A549 (cell line): ENCODE measurements at regions not wholly inside any gene's neighbourhood (a gene's known extent, or its start where the extent isn't known, plus 50 kb on each side); places are given as distances from the start of the nearest gene placed in this dataset.

Experiments
- ATAC-seq, 2 experiments: fragments of 200-7000 bp in 1 of 2; fragments of >200 bp in 1 of 2; cut with Nextera tagmentation in 1 of 2; cut with Tn5 transposase in 1 of 2; 3 replicates each; pipeline versions ENCODE4 v1.8.0 to v1.9.1; 2018 to 2020; ENCODE audit warnings: mild to moderate bottlenecking in 1 of 2, moderate library complexity in 1 of 2
- CTCF ChIA-PET: fragments of 300-600 bp; sonication (Branson Sonifier 250); formaldehyde crosslinking; extraction: SDS; loops from one replicate; lab custom pipeline; 2021; ENCODE audit warnings: antibody characterized with exemption, inconsistent platforms; lab: Yijun Ruan, JAX
- POLR2A ChIA-PET: fragments of 350-600 bp; formaldehyde crosslinking; extraction: SDS; loops from one replicate; lab custom pipeline; 2021; ENCODE audit warnings: antibody characterized with exemption, inconsistent platforms; lab: Yijun Ruan, JAX
- DNase-seq, 2 experiments: peaks; one replicate each; pipeline versions ENCODE4 v3.0.0 to v3.0.0-alpha.2; 2011 to 2016; ENCODE audit warnings: low read depth in 1 of 2, low spot score in 1 of 2
- FAIRE-seq: peaks from 2 replicates; lab custom pipeline; 2011; peaks lifted over from hg19 to GRCh38; lab: Jason Lieb, UNC
- H3K27ac ChIP-seq, 2 experiments: fragments of >200 bp; sonication (Bioruptor Twin); formaldehyde crosslinking; 3 replicates each; pipeline ENCODE4 v1.5.1; 2016 to 2017
- H3K4me1 ChIP-seq: fragments of >200 bp; sonication (Bioruptor Twin); formaldehyde crosslinking; 3 replicates; pipeline ENCODE4 v1.6.1; 2016
- H3K4me2 ChIP-seq: fragments of >200 bp; sonication (Bioruptor Twin); formaldehyde crosslinking; 3 replicates; pipeline ENCODE4 v1.6.1; 2016
- H3K4me3 ChIP-seq: fragments of >200 bp; sonication (Bioruptor Twin); formaldehyde crosslinking; 3 replicates; pipeline ENCODE4 v1.5.1; 2016
- H3K9me3 ChIP-seq: fragments of >200 bp; sonication (Bioruptor Twin); formaldehyde crosslinking; 3 replicates; pipeline ENCODE4 v1.6.1; 2016
- BHLHE40 ChIP-seq: IDR thresholded peaks from 2 replicates; pipeline ENCODE4 v1.6.1; 2012; ENCODE audit warnings: low read depth, low read length, inconsistent platforms
- CHD4 ChIP-seq: fragments of 200-600 bp; sonication (generic); IDR thresholded peaks from 2 replicates; pipeline ENCODE4 v1.6.1; 2016; ENCODE audit warnings: antibody characterized with exemption, mild to moderate bottlenecking, borderline replicate concordance
- EP300 ChIP-seq, 2 experiments: fragments of >200 bp; sonication (Bioruptor Twin); formaldehyde crosslinking; IDR thresholded peaks; 2 replicates in 1 of 2; 3 replicates in 1 of 2; pipeline ENCODE4 v1.6.1; 2016 to 2017
- ESRRA ChIP-seq: fragments of 150-350 bp; IDR thresholded peaks from 2 replicates; pipeline ENCODE4 v1.6.1; 2014; ENCODE audit warnings: mild to moderate bottlenecking, low read length, borderline replicate concordance
- FOXS1 ChIP-seq: fragments of 250-450 bp; sonication (Bioruptor Pico); IDR thresholded peaks from 2 replicates; pipeline ENCODE4 v1.5.0; 2020; ENCODE audit warnings: mild to moderate bottlenecking, moderate library complexity
- HDAC2 ChIP-seq: fragments of 200-600 bp; sonication (generic); IDR thresholded peaks from 2 replicates; pipeline ENCODE4 v1.6.1; 2016
- HEYL ChIP-seq: fragments of 250-450 bp; sonication (Bioruptor Pico); IDR thresholded peaks from 2 replicates; pipeline ENCODE4 v1.8.0; 2021; ENCODE audit warnings: mild to moderate bottlenecking, moderate library complexity
- HOXB13 ChIP-seq: fragments of 250-450 bp; sonication (Bioruptor Pico); IDR thresholded peaks from 2 replicates; pipeline ENCODE4 v1.5.0; 2020; ENCODE audit warnings: low read depth, mild to moderate bottlenecking, moderate library complexity
- JUN ChIP-seq, 2 experiments: fragments of >200 bp; sonication (Bioruptor Twin); formaldehyde crosslinking; IDR thresholded peaks; 2 replicates in 1 of 2; 3 replicates in 1 of 2; pipeline ENCODE4 v1.6.1; 2016 to 2017
- JUNB ChIP-seq: fragments of >200 bp; sonication (Bioruptor Twin); formaldehyde crosslinking; IDR thresholded peaks from 2 replicates; pipeline ENCODE4 v1.6.1; 2016
- KDM1A ChIP-seq: fragments of 200-600 bp; sonication (generic); IDR thresholded peaks from 2 replicates; pipeline ENCODE4 v1.6.1; 2016; ENCODE audit warnings: low read depth, mild to moderate bottlenecking
- MAZ ChIP-seq: fragments of 150-350 bp; IDR thresholded peaks from 2 replicates; pipeline ENCODE4 v1.6.1; 2014; ENCODE audit warnings: antibody characterized with exemption, low read depth, low read length, borderline replicate concordance
- NFE2L2 ChIP-seq: fragments of 150-350 bp; conservative IDR thresholded peaks from 2 replicates; pipeline ENCODE4 v1.6.1; 2014; ENCODE audit warnings: low read length
- NPAS2 ChIP-seq: fragments of 250-450 bp; sonication (Bioruptor Pico); IDR thresholded peaks from 2 replicates; pipeline ENCODE4 v1.8.0; 2022; ENCODE audit warnings: mild to moderate bottlenecking, moderate library complexity, borderline replicate concordance
- POLR2A ChIP-seq: IDR thresholded peaks from 2 replicates; pipeline ENCODE4 v1.6.1; 2012; ENCODE audit warnings: mild to moderate bottlenecking, low read length
- POLR2AphosphoS2 ChIP-seq: conservative IDR thresholded peaks from 2 replicates; pipeline ENCODE4 v1.6.1; 2012; ENCODE audit warnings: low read length, improper control_type of control experiment, inconsistent platforms
- RARB ChIP-seq: fragments of 250-450 bp; sonication (Bioruptor Pico); IDR thresholded peaks from 2 replicates; pipeline ENCODE4 v1.8.0; 2021; ENCODE audit warnings: mild to moderate bottlenecking, moderate library complexity
- RFX5 ChIP-seq: fragments of 450-650 bp; IDR thresholded peaks from 2 replicates; pipeline ENCODE4 v1.7.1; 2014; ENCODE audit warnings: antibody characterized with exemption, mild to moderate bottlenecking, moderate library complexity
- RNF2 ChIP-seq: fragments of 200-600 bp; sonication (generic); IDR thresholded peaks from 2 replicates; pipeline ENCODE4 v1.6.1; 2016; ENCODE audit warnings: low read depth, mild to moderate bottlenecking, antibody characterized with exemption, moderate library complexity, borderline replicate concordance
- SMC3 ChIP-seq: fragments of >200 bp; sonication (Bioruptor Twin); formaldehyde crosslinking; IDR thresholded peaks from 3 replicates; pipeline ENCODE4 v1.6.1; 2018; ENCODE audit warnings: inconsistent platforms
- TFCP2L1 ChIP-seq: fragments of 250-450 bp; sonication (Bioruptor Pico); IDR thresholded peaks from 2 replicates; pipeline ENCODE4 v1.5.0; 2021; ENCODE audit warnings: mild to moderate bottlenecking
- ZNF302 ChIP-seq: fragments of 250-450 bp; sonication (Bioruptor Pico); IDR thresholded peaks from 2 replicates; pipeline ENCODE4 v1.9.0; 2021; ENCODE audit warnings: inconsistent platforms, mild to moderate bottlenecking, moderate library complexity
- ZSCAN20 ChIP-seq: fragments of 250-450 bp; sonication (Bioruptor Pico); IDR thresholded peaks from 2 replicates; pipeline ENCODE4 v1.8.0; 2022; ENCODE audit warnings: mild to moderate bottlenecking, moderate library complexity
- WGBS: methylation state at CpG from one replicate; pipeline ENCODE4 v1.1.6; 2017; ENCODE audit errors: missing lambda C conversion rate; 5-methylcytosine and 5-hydroxymethylcytosine counted together
- TF ChIP-seq, protein P1 (sequence below): fragments of 150-350 bp; IDR thresholded peaks from 2 replicates; pipeline ENCODE4 v1.6.1; 2014; ENCODE audit warnings: low read depth, mild to moderate bottlenecking, low read length
- TF ChIP-seq, protein P2 (sequence below): fragments of 200-600 bp; sonication (generic); IDR thresholded peaks from 2 replicates; pipeline ENCODE4 v1.6.1; 2016; ENCODE audit warnings: antibody characterized with exemption, mild to moderate bottlenecking, moderate library complexity
- TF ChIP-seq, protein P3 (sequence below): IDR thresholded peaks from 2 replicates; pipeline ENCODE4 v1.6.1; 2012; ENCODE audit warnings: low read depth, borderline replicate concordance

DNA sequence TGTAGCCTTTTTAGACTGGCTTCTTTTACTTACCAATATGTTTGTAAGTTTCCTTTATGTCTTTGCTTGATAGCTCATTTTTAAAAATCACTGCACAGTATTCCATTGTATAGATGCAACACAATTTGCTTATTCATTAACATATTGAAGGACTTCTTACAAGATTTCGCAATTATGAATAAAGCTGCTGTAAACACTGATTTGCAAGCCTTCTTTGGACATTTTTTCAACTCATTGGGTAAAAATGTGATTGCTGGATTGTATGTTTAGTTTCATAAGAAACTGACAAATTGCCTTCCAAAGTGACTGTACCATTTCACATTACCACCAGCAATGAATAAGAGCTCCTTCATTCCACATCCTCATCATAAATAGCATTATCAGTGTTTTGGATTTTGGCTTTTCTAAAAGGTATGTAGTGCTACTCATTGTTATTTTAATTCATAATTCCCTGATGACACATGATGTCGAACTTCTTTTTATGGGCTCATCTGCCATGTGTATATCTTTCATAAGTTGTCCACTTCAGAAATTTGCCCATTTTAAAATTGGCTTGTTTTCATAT lies 80.7 kb downstream of the TFAP2B start:
- POLR2A ChIA-PET, result no interaction called here
- Histone ChIP-seq H3K4me1 (no peaks in the 10 kb centered on the region), H3K4me3 (no peak overlapping the region), H3K9me3 (no peaks in the 10 kb centered on the region), H3K27ac (no peak overlapping the region), H3K4me2 (no peak overlapping the region)
- 2% methylated on average over 2 of the region's 2 CpGs for WGBS
- ATAC-seq (no peak), DNase-seq (no peak), FAIRE-seq (no peak)
- CTCF ChIA-PET, result no interaction called here
- TF ChIP-seq, protein P1, sequence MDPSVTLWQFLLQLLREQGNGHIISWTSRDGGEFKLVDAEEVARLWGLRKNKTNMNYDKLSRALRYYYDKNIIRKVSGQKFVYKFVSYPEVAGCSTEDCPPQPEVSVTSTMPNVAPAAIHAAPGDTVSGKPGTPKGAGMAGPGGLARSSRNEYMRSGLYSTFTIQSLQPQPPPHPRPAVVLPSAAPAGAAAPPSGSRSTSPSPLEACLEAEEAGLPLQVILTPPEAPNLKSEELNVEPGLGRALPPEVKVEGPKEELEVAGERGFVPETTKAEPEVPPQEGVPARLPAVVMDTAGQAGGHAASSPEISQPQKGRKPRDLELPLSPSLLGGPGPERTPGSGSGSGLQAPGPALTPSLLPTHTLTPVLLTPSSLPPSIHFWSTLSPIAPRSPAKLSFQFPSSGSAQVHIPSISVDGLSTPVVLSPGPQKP, result no peak
- TF ChIP-seq ZNF302 (CRISPR knock-in tag) (no peak), ESRRA (no peak), KDM1A (no peak), TFCP2L1 (no peak), NPAS2 (CRISPR knock-in tag) (no peak), HDAC2 (no peak), POLR2AphosphoS2 (no peak), FOXS1 (CRISPR knock-in tag) (no peak), RARB (CRISPR knock-in tag) (no peak)
- TF ChIP-seq, protein P2, sequence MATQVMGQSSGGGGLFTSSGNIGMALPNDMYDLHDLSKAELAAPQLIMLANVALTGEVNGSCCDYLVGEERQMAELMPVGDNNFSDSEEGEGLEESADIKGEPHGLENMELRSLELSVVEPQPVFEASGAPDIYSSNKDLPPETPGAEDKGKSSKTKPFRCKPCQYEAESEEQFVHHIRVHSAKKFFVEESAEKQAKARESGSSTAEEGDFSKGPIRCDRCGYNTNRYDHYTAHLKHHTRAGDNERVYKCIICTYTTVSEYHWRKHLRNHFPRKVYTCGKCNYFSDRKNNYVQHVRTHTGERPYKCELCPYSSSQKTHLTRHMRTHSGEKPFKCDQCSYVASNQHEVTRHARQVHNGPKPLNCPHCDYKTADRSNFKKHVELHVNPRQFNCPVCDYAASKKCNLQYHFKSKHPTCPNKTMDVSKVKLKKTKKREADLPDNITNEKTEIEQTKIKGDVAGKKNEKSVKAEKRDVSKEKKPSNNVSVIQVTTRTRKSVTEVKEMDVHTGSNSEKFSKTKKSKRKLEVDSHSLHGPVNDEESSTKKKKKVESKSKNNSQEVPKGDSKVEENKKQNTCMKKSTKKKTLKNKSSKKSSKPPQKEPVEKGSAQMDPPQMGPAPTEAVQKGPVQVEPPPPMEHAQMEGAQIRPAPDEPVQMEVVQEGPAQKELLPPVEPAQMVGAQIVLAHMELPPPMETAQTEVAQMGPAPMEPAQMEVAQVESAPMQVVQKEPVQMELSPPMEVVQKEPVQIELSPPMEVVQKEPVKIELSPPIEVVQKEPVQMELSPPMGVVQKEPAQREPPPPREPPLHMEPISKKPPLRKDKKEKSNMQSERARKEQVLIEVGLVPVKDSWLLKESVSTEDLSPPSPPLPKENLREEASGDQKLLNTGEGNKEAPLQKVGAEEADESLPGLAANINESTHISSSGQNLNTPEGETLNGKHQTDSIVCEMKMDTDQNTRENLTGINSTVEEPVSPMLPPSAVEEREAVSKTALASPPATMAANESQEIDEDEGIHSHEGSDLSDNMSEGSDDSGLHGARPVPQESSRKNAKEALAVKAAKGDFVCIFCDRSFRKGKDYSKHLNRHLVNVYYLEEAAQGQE, result no peak
- TF ChIP-seq, protein P3, sequence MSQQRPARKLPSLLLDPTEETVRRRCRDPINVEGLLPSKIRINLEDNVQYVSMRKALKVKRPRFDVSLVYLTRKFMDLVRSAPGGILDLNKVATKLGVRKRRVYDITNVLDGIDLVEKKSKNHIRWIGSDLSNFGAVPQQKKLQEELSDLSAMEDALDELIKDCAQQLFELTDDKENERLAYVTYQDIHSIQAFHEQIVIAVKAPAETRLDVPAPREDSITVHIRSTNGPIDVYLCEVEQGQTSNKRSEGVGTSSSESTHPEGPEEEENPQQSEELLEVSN, result no peak

DNA sequence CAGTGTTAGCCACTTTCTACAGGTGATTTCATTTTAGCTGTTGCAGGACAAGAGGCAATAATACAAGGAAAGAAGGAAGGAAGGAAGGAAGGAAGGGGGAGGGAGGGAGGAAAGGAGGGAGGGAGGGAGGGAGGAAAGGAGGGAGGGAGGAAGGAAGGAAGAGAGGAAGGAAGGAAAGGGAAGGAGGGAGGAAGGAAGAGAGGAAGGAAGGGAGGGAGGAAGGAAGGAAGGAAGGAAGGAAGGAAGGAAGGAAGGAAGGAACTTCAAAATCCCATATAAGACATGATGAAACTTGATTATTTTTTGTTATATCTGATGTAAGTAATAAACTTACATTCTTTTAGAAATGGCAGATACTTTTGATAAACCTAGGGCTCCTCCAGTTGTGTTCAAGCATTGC lies 83.6 kb downstream of the TFAP2B start:
- ATAC-seq, result no peak
- POLR2A ChIA-PET, result no interaction called here
- Histone ChIP-seq H3K4me2 (no peak overlapping the region), H3K9me3 (no peaks in the 10 kb centered on the region)
- DNase-seq, result no peak
- CTCF ChIA-PET, result no interaction called here
- no peak for TF ChIP-seq RNF2
- TF ChIP-seq EP300 (IDR thresholded peaks at IDR 0.05), result no peak
- no peak for TF ChIP-seq ZSCAN20
- TF ChIP-seq HOXB13 (CRISPR knock-in tag), result no peak
- TF ChIP-seq POLR2A, result no peak
- TF ChIP-seq BHLHE40, result no peak
- no peak for TF ChIP-seq NFE2L2
- TF ChIP-seq, protein P2, result no peak
- TF ChIP-seq CHD4, result no peak
- TF ChIP-seq JUNB, result no peak
- no peak for TF ChIP-seq RFX5
- TF ChIP-seq JUN (IDR thresholded peaks at IDR 0.05), result no peak
- TF ChIP-seq ZNF302 (CRISPR knock-in tag), result no peak
- no peak for TF ChIP-seq SMC3
- no peak for TF ChIP-seq MAZ
- TF ChIP-seq HEYL (CRISPR knock-in tag), result no peak
- TF ChIP-seq, all 56 proteins: peak for 0
- no peak overlapping the region for H3K4me3 ChIP-seq
- H3K4me1 ChIP-seq, result no peaks in the 10 kb centered on the region
- no peak overlapping the region for H3K27ac ChIP-seq
- FAIRE-seq, result no peak
